ENCODE measurements at regions not wholly inside any gene's neighbourhood (a gene's known extent, or its start where the extent isn't known, plus 50 kb on each side); places are given as distances from the start of the nearest gene placed in this dataset.
"Not testable (repeated sequence)": the region's sequence is repeated elsewhere in the genome, so short reads cannot be mapped to it uniquely, and the experiment has no call there.

DNA sequence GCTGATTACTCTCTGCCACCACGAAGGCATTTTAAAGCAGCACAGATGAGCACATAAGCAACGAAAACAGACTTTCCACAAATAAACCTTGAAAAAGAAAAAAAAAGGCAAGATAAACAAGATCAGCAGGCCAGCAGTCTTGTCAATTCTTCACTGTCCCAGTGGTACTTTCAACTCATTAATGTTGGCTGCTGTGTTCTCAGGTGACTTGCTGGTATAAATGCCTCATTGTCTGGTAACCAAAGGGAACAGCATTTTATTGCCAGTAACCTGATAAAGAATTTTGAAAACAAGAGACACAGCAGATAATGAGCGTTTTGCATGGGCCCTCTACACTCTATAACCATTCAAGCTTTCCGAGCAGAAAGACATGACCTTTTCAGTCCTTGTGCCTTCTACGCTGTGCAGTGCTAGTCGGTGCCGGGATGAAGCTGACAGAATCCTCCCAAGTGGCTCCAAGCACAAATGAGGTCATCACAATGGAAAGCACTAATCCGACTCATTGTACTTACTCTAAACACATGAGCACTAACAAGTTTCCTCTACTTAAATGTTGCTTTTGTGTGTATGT lies 242.9 kb upstream of the FRG1 start:
- not testable (repeated sequence) for TF ChIP-seq POLR2AphosphoS5 (IDR thresholded peaks at IDR 0.05; ENCODE audit: insufficient read depth in 1 of 2, low read depth in 1 of 2); CTCF (IDR thresholded peaks at IDR 0.05)
